Aorta (tissue), 5 donors: ENCODE measurements at regions not wholly inside any gene's neighbourhood (a gene's known extent, or its start where the extent isn't known, plus 50 kb on each side); places are given as distances from the start of the nearest gene placed in this dataset.
"Not testable (repeated sequence)": the region's sequence is repeated elsewhere in the genome, so short reads cannot be mapped to it uniquely, and the experiment has no call there.

ENCODE experiments used
- ATAC-seq: fragments of 200-7000 bp; cut with Tn5 transposase; one replicate; pipeline ENCODE4 v1.9.1; 2022; ENCODE audit warnings: moderate library complexity; ENCODE audit not compliant: low FRiP score
- DNase-seq, 2 donors: peaks; one replicate each; pipeline ENCODE4 v3.0.0-alpha.2; 2020
- H3K27ac ChIP-seq, 2 donors: one replicate each; pipeline ENCODE4 v1.5.1; 2013; ENCODE audit warnings: low read length in 2 of 2, mild to moderate bottlenecking in 2 of 2, moderate library complexity in 2 of 2, control low read depth in 1 of 2, inconsistent platforms in 1 of 2, low read depth in 1 of 2
- H3K27me3 ChIP-seq, 2 donors: one replicate each; pipeline ENCODE4 v1.6.1; 2013; ENCODE audit warnings: control low read depth in 1 of 2, low read length in 1 of 2, mild to moderate bottlenecking in 1 of 2, moderate library complexity in 1 of 2; ENCODE audit not compliant: insufficient read depth in 2 of 2, control insufficient read depth in 1 of 2
- H3K36me3 ChIP-seq, 2 donors: one replicate each; pipeline ENCODE4 v1.6.1; 2013; ENCODE audit warnings: control low read depth in 1 of 2, low read length in 1 of 2, mild to moderate bottlenecking in 1 of 2; ENCODE audit not compliant: insufficient read depth in 2 of 2, control insufficient read depth in 1 of 2
- H3K4me1 ChIP-seq, 2 donors: one replicate each; pipeline ENCODE4 v1.6.1; 2013; ENCODE audit warnings: low read length in 2 of 2, control low read depth in 1 of 2, mild to moderate bottlenecking in 1 of 2, moderate library complexity in 1 of 2; ENCODE audit not compliant: insufficient read depth in 2 of 2, control insufficient read depth in 1 of 2
- H3K4me3 ChIP-seq, 2 donors: one replicate each; pipeline ENCODE4 v1.5.1; 2013; ENCODE audit warnings: low read length in 2 of 2, control low read depth in 1 of 2, mild to moderate bottlenecking in 1 of 2
- H3K9me3 ChIP-seq: one replicate; pipeline ENCODE4 v1.6.1; 2013; ENCODE audit warnings: mild to moderate bottlenecking, low read length; ENCODE audit not compliant: control insufficient read depth
- WGBS, 2 donors: extraction: QIAGEN DNeasy Blood & Tissue Kit; methylation state at CpG; one replicate each; pipeline ENCODE4 v1.1.7; 2013; 5-methylcytosine and 5-hydroxymethylcytosine counted together
- intact Hi-C, 2 donors: fragments of 100-400 bp; cut with DNase I; formaldehyde crosslinking; loops; one replicate each; pipeline versions ENCODE4 v1.14.2 to v1.15.0; 2022
- donor health status: healthy with polysubstance abuse.
- donor health status: Bipolar disorder and iron deficiency.
- donor health status: DM: no; HTN: no; CAD: no.
- donor health status: DM: no; HTN: no; CAD: no.
- donor health status: DM: yes; HTN: yes; CAD: no.

DNA sequence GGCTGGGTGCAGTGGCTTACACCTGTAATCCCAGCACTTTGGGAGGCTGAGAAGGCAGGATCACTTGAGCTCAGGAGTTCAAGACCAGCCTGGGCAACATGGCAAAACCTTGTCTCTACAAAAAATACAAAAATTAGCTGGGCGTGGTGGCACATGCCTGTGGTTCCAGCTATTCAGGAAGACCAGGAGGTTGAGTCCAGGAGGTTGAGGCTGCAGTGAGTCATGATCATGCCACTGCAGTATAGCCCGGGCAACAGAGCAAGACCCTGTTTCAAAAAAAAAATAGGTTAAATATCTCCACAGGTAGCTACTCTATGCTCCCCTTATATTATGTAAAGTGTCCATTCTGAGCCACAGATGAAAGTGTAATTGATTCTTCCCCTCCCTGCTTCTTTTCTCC is 89.3 kb upstream of the MYO3A start:
- H3K27me3 ChIP-seq, intact Hi-C loops, H3K9me3 ChIP-seq: not testable (repeated sequence)

GRCh38 chr10:25849268-25849667 is 84.8 kb upstream of the MYO3A start:
- WGBS, 2 donors: 83 to 84% methylated on average over 3 of the region's 3 CpGs
- no peaks in the 10 kb centered on the region for H3K4me1 ChIP-seq
- H3K27ac ChIP-seq: no peak overlapping the region
- ATAC-seq: no peak
- no peak overlapping the region for H3K4me3 ChIP-seq
- no peak for DNase-seq
- intact Hi-C loops: no loop called here
- H3K36me3 ChIP-seq: no peaks in the 10 kb centered on the region
- no peaks in the 10 kb centered on the region for H3K27me3 ChIP-seq
- H3K9me3 ChIP-seq: peaks cover 1% of the 10 kb centered on the region

More for the DNA sequence above, 89.3 kb upstream of the MYO3A start:
- 85 to 95% methylated on average over 2 of the region's 2 CpGs for whole genome bisulfite sequencing, 2 donors
- not testable (repeated sequence) for DNase-seq, H3K4me1 ChIP-seq, H3K4me3 ChIP-seq, H3K27ac ChIP-seq, ATAC-seq, H3K36me3 ChIP-seq

DNA sequence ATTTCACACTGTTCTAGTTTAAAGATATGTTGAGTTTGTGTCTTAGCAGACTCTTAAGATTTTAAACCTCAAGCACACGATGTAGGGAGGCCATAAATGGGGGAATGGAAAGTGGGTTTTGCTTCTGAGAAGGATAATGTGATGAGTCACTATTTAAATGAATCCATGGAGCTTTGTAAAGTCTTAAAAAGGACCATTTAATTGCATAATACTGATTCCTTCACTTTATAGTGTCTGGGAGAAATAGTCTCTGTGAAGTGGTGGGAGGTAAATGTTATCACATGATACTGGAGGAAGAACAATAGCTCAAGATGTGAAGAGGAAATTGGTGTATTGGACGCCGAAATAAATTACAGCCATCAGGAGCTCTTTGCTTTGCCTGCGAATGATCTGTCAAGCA is 84.0 kb upstream of the MYO3A start:
- H3K36me3 ChIP-seq: no peaks in the 10 kb centered on the region
- WGBS, 2 donors: 57 to 60% methylated on average over 4 of the region's 4 CpGs
- no peak for ATAC-seq

GRCh38 chr10:25851548-25851947 is 82.5 kb upstream of the MYO3A start:
- peaks cover 1% of the 10 kb centered on the region for H3K9me3 ChIP-seq
- H3K27me3 ChIP-seq: no peaks in the 10 kb centered on the region
- DNase-seq (no peak), ATAC-seq (no peak)
- H3K4me1 ChIP-seq: no peaks in the 10 kb centered on the region
- 57 to 64% methylated on average over 7 of the region's 7 CpGs for WGBS, 2 donors
- H3K27ac ChIP-seq: no peak overlapping the region
- intact Hi-C loops: no loop called here
- H3K36me3 ChIP-seq: no peaks in the 10 kb centered on the region
- no peak overlapping the region for H3K4me3 ChIP-seq

More for the DNA sequence above, 84.0 kb upstream of the MYO3A start:
- intact Hi-C loops: no loop called here
- H3K27me3 ChIP-seq: no peaks in the 10 kb centered on the region
- no peaks in the 10 kb centered on the region for H3K4me1 ChIP-seq
- H3K27ac ChIP-seq: no peak overlapping the region
- DNase-seq: no peak
- no peak overlapping the region for H3K4me3 ChIP-seq
- H3K9me3 ChIP-seq: peaks cover 1% of the 10 kb centered on the region

DNA sequence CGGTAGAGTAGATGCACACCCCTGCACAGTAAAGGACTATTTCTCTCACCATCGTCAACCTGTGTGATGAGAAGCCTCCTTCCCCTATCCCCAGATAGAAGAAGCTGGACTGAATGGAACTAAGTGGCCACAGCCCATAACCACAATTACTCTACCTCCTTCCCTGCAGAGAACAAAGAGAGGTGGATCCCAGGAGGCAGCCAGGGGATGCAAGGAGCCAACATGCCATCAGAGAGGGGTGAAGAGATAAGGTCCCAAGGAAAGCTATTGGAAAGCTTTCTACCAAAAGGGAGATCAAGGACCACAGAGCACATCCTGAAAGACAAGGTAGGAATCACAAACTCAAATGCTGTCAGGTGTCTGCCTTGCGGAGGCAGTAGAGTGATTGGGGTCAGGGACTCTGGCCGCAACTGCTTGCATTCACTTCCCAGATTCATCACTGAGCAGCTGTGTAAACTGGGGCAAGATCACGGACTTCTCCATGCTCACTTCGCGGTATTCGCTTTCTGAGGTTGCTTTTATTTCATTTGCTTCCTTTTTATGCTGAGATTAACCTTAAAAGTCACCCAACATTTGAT is 81.6 kb upstream of the MYO3A start:
- H3K27me3 ChIP-seq: no peaks in the 10 kb centered on the region
- intact Hi-C loops: no loop called here
- ATAC-seq (no peak), DNase-seq (no peak)
- no peak overlapping the region for H3K4me3 ChIP-seq
- no peaks in the 10 kb centered on the region for H3K36me3 ChIP-seq
- H3K9me3 ChIP-seq: peaks cover 1% of the 10 kb centered on the region
- H3K27ac ChIP-seq: no peak overlapping the region
- WGBS, 2 donors: 68 to 77% methylated on average over 8 of the region's 8 CpGs
- H3K4me1 ChIP-seq: no peaks in the 10 kb centered on the region

DNA sequence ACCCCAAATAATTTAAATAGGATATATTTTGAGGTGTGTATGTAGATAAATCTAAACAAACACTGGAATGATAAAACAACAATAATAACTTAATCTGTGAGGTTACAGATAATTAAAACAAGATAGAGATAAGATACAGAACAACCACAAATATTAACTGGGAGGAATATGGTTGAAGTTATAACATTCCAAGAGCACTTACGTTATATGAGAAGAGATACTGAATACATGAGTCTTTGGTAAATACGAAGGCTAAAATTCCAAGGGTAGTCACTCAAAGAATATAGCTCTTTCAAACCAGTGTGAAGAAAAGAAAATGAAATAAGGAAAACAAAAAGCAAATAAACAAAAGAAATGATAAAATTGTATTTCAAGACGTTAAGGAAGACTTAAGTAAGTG is 76.0 kb upstream of the MYO3A start:
- intact Hi-C loops: no loop called here
- ATAC-seq (no peak), DNase-seq (no peak)
- Histone ChIP-seq H3K36me3 (no peaks in the 10 kb centered on the region), H3K4me3 (no peak overlapping the region), H3K27ac (no peak overlapping the region), H3K9me3 (no peaks in the 10 kb centered on the region), H3K27me3 (no peaks in the 10 kb centered on the region), H3K4me1 (no peaks in the 10 kb centered on the region)
- 67 to 74% methylated on average over 3 of the region's 3 CpGs for WGBS, 2 donors

DNA sequence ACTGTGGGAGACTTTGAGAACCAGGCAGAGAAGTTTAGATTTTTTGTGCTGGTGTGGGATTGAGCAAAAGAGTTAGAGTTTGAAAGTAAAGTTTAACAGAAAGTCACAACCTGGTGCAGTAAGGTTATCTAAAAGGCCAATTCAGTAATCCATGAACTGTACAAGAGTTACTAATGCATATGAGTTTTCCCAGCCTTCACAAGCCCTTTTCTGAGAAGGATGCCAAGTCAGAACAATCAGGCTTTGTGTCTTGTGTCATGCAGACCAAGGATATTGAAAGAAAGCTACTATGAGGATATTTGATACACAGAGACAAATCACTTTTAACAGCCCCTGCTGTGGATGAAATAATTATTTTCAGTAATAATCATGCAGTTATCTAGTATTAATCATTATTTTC is 68.8 kb upstream of the MYO3A start:
- H3K4me3 ChIP-seq: no peak overlapping the region
- no peaks in the 10 kb centered on the region for H3K9me3 ChIP-seq
- no peaks in the 10 kb centered on the region for H3K36me3 ChIP-seq
- no peaks in the 10 kb centered on the region for H3K27me3 ChIP-seq
- no peak overlapping the region for H3K27ac ChIP-seq
- ATAC-seq (no peak), DNase-seq (no peak)
- intact Hi-C loops: no loop called here
- H3K4me1 ChIP-seq: no peaks in the 10 kb centered on the region

- no peak for ATAC-seq
- no peaks in the 10 kb centered on the region for H3K4me1 ChIP-seq
- 60 to 67% methylated on average over 3 of the region's 3 CpGs for WGBS, 2 donors
Observed at GRCh38 chr10:25867321-25867720, 66.7 kb upstream of the MYO3A start.

DNA sequence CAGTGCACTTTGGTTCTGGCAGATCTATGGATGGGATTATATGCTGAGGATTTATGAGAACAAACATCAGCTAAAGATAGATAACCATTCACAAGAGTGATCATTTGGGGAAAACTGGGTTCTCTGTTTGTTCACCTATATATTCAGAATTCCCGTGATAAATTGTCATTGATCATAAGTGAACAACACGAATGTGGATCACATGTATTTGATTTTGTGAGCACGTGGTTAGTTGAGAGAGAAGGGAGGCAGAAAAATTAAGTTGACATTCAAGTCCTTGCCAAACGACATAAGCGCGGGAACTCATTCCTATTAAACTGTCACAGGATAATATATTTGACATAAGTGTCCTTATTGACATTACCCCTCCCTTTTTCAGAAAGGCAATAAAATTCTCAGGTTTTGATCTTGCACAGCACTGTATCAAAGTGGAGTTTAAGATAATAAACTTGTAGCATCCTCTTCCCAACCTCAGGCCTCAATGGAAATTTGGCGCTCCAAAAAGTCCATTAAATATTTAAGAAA is 64.9 kb upstream of the MYO3A start:
- ATAC-seq (no peak), DNase-seq (no peak)
- Histone ChIP-seq H3K4me1 (no peaks in the 10 kb centered on the region), H3K9me3 (no peaks in the 10 kb centered on the region), H3K4me3 (no peak overlapping the region), H3K36me3 (no peaks in the 10 kb centered on the region), H3K27me3 (no peaks in the 10 kb centered on the region), H3K27ac (no peak overlapping the region)
- WGBS, 2 donors: 67 to 73% methylated on average over 7 of the region's 7 CpGs
- intact Hi-C loops: no loop called here

More at GRCh38 chr10:25867321-25867720, 66.7 kb upstream of the MYO3A start:
- intact Hi-C loops: no loop called here
- no peak overlapping the region for H3K27ac ChIP-seq
- no peak overlapping the region for H3K4me3 ChIP-seq
- DNase-seq: no peak
- no peaks in the 10 kb centered on the region for H3K9me3 ChIP-seq
- H3K36me3 ChIP-seq: no peaks in the 10 kb centered on the region
- no peaks in the 10 kb centered on the region for H3K27me3 ChIP-seq
